ENCODE measurements at regions not wholly inside any gene's neighbourhood (a gene's known extent, or its start where the extent isn't known, plus 50 kb on each side); places are given as distances from the start of the nearest gene placed in this dataset.

DNA sequence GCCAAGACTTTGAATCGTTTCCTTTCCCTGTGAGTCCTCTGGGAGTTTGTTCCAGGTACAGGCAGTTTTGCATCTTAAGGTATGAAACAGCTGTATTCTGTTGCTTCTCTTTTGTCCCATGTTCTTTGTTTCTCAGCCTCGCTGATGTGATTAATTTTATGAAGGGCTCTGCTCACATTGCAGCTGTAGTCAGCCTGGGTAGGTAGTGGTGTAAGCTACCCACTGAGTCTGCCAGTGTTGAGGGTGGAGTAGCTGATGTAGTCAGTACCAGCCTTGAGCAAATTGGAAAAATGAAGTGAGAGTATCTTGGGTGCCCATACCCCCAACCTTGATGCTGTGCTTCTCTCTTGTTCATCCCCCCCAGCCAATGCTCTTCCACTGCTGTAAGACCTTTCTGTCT, 139.6 kb upstream of the SMIM31 start:
- TF ChIP-seq, protein P1, sequence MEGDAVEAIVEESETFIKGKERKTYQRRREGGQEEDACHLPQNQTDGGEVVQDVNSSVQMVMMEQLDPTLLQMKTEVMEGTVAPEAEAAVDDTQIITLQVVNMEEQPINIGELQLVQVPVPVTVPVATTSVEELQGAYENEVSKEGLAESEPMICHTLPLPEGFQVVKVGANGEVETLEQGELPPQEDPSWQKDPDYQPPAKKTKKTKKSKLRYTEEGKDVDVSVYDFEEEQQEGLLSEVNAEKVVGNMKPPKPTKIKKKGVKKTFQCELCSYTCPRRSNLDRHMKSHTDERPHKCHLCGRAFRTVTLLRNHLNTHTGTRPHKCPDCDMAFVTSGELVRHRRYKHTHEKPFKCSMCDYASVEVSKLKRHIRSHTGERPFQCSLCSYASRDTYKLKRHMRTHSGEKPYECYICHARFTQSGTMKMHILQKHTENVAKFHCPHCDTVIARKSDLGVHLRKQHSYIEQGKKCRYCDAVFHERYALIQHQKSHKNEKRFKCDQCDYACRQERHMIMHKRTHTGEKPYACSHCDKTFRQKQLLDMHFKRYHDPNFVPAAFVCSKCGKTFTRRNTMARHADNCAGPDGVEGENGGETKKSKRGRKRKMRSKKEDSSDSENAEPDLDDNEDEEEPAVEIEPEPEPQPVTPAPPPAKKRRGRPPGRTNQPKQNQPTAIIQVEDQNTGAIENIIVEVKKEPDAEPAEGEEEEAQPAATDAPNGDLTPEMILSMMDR (IDR thresholded peaks at IDR 0.05; ENCODE audit: low read depth, low read length, missing input control) = no peak
- TF ChIP-seq HNF4G (IDR thresholded peaks at IDR 0.05) = no peak
- no peak for TF ChIP-seq JUND (IDR thresholded peaks at IDR 0.05)
- TF ChIP-seq SP1 (IDR thresholded peaks at IDR 0.05) = no peak
- TF ChIP-seq FOXA2 (IDR thresholded peaks at IDR 0.05) = no peak
- no peak for TF ChIP-seq TAF1 (conservative IDR thresholded peaks at IDR 0.05)
- TF ChIP-seq, protein P2, sequence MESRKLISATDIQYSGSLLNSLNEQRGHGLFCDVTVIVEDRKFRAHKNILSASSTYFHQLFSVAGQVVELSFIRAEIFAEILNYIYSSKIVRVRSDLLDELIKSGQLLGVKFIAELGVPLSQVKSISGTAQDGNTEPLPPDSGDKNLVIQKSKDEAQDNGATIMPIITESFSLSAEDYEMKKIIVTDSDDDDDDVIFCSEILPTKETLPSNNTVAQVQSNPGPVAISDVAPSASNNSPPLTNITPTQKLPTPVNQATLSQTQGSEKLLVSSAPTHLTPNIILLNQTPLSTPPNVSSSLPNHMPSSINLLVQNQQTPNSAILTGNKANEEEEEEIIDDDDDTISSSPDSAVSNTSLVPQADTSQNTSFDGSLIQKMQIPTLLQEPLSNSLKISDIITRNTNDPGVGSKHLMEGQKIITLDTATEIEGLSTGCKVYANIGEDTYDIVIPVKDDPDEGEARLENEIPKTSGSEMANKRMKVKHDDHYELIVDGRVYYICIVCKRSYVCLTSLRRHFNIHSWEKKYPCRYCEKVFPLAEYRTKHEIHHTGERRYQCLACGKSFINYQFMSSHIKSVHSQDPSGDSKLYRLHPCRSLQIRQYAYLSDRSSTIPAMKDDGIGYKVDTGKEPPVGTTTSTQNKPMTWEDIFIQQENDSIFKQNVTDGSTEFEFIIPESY (IDR thresholded peaks at IDR 0.05) = no peak
- TF ChIP-seq, protein P3, sequence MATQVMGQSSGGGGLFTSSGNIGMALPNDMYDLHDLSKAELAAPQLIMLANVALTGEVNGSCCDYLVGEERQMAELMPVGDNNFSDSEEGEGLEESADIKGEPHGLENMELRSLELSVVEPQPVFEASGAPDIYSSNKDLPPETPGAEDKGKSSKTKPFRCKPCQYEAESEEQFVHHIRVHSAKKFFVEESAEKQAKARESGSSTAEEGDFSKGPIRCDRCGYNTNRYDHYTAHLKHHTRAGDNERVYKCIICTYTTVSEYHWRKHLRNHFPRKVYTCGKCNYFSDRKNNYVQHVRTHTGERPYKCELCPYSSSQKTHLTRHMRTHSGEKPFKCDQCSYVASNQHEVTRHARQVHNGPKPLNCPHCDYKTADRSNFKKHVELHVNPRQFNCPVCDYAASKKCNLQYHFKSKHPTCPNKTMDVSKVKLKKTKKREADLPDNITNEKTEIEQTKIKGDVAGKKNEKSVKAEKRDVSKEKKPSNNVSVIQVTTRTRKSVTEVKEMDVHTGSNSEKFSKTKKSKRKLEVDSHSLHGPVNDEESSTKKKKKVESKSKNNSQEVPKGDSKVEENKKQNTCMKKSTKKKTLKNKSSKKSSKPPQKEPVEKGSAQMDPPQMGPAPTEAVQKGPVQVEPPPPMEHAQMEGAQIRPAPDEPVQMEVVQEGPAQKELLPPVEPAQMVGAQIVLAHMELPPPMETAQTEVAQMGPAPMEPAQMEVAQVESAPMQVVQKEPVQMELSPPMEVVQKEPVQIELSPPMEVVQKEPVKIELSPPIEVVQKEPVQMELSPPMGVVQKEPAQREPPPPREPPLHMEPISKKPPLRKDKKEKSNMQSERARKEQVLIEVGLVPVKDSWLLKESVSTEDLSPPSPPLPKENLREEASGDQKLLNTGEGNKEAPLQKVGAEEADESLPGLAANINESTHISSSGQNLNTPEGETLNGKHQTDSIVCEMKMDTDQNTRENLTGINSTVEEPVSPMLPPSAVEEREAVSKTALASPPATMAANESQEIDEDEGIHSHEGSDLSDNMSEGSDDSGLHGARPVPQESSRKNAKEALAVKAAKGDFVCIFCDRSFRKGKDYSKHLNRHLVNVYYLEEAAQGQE (IDR thresholded peaks at IDR 0.05) = no peak
- no peak for TF ChIP-seq RAD21 (IDR thresholded peaks at IDR 0.05)
- no peak for TF ChIP-seq GABPA (IDR thresholded peaks at IDR 0.05 in 1 of 2, conservative IDR thresholded peaks at IDR 0.05 in 1 of 2)

Measured in liver (tissue), 3 donors.